HG03575 (cell line): ENCODE measurements at regions not wholly inside any gene's neighbourhood (a gene's known extent, or its start where the extent isn't known, plus 50 kb on each side); places are given as distances from the start of the nearest gene placed in this dataset.

Experiments
- ATAC-seq: cut with Tn5 transposase; IDR thresholded peaks from one replicate; pipeline ENCODE4 v1.9.1; 2021; ENCODE audit not compliant: unreplicated experiment, insufficient number of reproducible peaks, low FRiP score; ENCODE audit errors: extremely low read depth

DNA sequence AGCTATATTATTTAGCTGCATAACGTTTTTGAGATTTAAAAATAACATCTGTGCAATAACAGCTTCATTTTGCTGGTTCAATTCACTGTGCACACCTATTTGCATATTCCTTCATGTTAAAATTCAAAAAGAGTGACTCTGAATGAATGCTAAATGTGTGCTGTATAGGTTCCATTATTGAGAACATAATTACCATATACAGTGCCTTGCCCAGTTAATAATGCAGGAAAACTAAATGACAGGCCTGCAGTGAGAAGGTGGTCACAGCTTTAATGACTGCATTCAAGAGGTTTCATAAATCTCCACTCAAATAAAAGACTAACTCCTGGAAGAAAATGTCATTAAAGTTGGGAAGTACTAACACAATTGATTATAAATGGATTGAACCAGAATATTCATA lies 1183.2 kb upstream of the ADGRL3 start:
- no peak for ATAC-seq

DNA sequence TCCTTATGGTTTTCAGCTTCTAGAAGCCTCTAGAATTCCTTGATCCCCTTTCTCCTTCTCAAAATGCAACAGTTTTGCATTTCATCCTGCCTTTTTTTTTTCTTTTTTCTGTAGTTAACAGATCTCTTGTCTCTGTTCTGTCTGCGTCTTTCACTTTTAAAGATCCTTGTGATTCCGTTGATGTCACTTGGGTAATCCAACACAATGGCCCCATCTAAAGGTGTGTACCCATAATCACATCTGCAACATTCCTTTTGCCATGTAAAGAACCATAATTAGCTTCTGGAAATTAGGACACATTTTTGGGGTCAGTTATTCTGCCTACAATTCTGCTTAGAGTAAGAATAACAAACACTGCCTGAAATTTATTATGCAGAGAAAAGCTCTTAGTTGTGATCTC lies 1180.9 kb upstream of the ADGRL3 start:
- ATAC-seq, result no peak

DNA sequence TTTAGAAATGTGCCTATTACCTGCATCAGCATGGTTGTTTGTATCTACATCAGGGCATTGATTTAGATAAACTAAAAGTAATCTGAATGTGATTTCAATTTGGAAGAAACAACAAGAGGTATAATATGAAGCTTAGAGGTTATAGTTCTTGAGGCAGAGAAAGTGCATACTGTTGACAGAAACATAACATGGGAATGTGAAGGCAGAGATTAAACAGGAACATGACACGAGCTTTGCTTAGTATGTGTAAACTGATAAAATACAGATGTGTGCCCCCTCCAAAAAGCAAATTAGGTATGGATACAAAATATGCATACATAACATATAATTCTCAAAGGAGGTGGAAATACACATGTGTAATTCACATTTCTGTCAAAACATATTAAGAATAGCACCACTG lies 1180.2 kb upstream of the ADGRL3 start:
- ATAC-seq, result no peak

GRCh38 chr4:60020389-60020788 lies 1179.7 kb upstream of the ADGRL3 start:
- ATAC-seq, result no peak

- ATAC-seq, result no peak
Observed at GRCh38 chr4:60033826-60034225, 1166.3 kb upstream of the ADGRL3 start.

GRCh38 chr4:60034361-60034760 lies 1165.8 kb upstream of the ADGRL3 start:
- ATAC-seq, result no peak

DNA sequence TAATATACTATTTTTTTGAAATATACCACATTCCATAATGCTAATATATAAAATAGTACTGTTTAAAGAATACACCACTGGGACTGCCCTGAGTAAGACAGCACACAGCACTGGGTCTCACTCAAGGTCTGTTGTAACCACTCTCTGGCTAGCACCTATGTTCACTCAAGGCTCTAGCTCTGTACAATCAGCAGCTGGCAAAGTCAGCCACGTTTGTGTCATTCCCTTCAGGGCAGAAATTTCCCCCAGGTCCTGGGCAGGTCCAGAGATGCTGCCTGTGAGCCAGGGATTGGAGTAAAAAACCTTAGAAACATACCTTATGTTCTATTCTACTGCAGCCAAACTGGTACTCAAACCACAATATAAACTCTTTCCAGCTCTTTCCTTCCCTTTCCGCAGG lies 1160.2 kb upstream of the ADGRL3 start:
- ATAC-seq, result no peak

GRCh38 chr4:60042231-60042652 lies 1157.9 kb upstream of the ADGRL3 start:
- ATAC-seq, result no peak

DNA sequence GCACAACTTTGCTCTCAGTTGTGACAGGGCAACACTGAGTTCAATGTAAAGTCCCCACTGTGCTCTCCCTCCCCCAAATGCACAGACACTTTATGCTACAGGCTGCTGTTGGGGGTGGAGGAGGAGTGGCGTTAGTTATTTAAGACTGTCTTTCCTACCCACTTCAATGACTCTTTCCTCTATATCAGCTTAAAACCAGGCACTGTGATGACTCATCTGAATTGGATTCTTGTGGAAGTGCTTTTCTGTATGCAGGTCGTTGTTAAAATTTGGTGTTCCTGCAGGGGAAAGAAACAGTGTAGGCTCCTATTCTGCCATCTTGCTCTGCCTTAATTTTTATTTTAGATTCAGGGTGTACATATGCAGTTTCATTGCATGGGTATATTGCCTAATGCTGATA lies 1157.2 kb upstream of the ADGRL3 start:
- ATAC-seq, result no peak

DNA sequence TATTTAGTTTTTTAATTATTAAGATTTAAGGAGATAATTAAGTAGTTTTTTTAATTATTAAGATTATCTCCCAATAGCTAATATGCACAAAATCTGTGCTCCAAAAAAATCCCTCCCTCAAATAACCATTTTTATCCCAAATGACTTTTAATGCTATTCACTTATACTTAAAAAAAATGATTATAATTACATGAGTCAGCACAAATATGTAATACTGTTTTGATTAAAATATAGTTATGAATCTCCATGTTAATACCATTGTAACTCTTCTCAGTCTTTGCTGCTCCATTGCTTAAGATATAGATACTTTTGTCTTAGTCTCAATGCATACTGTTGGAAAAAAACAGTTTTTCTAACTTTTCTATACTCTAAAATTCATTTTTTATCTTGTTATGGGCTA lies 1121.1 kb upstream of the ADGRL3 start:
- ATAC-seq, result no peak

DNA sequence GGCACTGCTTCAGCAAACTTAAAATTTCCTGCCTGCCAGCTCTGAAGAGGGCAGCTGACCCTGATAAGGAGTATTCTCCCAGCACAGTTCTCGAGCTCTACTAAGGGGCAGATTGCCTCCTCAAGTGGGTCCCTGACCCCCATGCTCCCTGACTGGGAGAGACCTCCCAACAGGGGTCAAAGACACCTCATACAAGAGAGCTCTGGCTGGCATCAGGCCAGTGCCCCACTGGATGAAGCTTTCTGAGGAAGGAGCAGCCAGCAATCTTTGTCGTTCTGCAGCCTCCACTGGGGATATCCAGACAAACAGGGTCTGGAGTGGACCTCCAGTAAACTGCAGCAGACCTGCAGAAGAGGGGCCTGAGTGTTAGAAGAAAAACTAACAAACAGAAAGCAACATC lies 1118.3 kb upstream of the ADGRL3 start:
- no peak for ATAC-seq

- ATAC-seq, result no peak
Observed at GRCh38 chr4:60088807-60089486, 1111.2 kb upstream of the ADGRL3 start.

GRCh38 chr4:60089546-60090273 lies 1110.4 kb upstream of the ADGRL3 start:
- no peak for ATAC-seq

GRCh38 chr4:60096676-60097075 lies 1103.5 kb upstream of the ADGRL3 start:
- no peak for ATAC-seq

DNA sequence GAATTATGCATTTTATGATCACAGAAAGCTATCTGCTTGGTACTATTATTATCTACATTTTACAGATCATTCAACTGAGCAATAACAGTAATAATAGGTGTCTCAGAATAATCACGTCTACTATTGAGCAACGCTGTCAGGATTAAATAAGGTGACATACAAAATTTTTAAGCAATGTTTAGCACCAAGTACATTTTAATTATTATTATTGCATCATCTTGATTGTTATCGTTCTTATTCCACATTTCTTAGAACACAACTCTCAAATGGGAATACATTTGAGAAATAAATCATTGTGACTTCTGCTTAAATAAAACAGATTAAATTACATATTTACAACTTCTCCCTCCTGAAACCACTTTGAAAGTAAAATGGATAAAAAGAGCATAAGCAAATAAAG lies 1083.5 kb upstream of the ADGRL3 start:
- ATAC-seq, result no peak

GRCh38 chr4:60117726-60118323 lies 1082.3 kb upstream of the ADGRL3 start:
- ATAC-seq, result no peak

GRCh38 chr4:60122820-60123219 lies 1077.3 kb upstream of the ADGRL3 start:
- ATAC-seq, result no peak

DNA sequence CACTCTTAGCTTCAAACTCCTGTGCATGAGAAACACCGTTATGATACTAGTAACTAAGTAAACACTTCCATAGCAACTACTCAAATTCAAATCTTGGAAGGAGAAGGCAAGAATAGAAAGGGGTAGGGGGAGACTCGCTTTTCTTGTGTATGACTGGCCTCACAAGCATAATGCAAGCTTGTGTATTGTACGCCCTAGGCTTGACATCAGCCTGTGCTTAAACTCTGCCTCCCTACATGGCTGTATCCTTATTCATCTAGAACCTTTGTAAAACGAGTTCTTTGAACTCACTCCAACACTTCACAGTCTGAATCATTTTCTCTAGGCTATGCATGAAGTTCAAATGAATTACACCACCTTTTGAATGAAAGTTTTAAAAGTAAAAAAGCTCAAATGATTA lies 1071.2 kb upstream of the ADGRL3 start:
- ATAC-seq, result no peak

DNA sequence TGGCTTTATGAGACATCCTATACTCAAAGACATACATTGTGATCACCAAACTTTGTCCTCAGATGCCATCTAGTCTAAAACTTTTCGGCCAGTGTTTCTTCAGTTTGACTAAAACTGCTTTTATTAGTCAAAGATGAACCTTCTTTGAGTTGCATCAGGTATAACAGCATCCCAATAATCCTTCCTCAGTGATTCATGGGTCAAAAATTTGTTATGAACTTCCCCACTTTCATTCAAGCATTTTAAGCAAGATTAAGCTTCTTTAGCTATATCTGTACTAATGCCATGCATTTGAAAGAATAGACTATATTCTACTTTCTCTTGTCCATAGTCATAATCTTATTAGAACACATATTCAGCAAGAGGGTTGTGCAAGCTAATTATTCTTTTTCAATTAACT lies 1070.4 kb upstream of the ADGRL3 start:
- no peak for ATAC-seq

DNA sequence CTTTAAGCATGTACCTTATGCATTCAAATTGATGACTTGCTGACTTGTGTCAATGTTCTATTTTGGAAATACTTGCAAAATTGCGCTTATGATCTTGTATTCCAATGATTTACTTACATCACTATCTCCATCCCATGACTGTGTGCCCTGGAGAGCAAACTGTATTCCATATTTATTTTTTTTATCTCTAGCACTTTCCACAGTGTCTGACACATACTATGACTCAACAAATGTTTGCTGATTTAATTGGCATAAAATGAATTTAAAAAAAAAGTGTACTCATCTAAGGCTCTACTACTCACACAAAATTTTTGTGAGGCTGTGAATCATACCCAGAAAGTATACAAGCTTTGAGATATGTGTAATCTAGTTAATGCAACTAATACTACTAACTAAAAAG lies 1066.8 kb upstream of the ADGRL3 start:
- ATAC-seq, result no peak
